ENCODE measurements at regions not wholly inside any gene's neighbourhood (a gene's known extent, or its start where the extent isn't known, plus 50 kb on each side); places are given as distances from the start of the nearest gene placed in this dataset.

GRCh38 chr12:82300611-82301010 is 57.6 kb downstream of the CCDC59 start:
- TF ChIP-seq POLR2AphosphoS5 (IDR thresholded peaks at IDR 0.05) (no peak), CTCF (IDR thresholded peaks at IDR 0.05) (no peak), POLR2A (IDR thresholded peaks at IDR 0.05) (no peak)

Measured in upper lobe of left lung (tissue), 4 donors.